ENCODE measurements at regions not wholly inside any gene's neighbourhood (a gene's known extent, or its start where the extent isn't known, plus 50 kb on each side); places are given as distances from the start of the nearest gene placed in this dataset.

GRCh38 chr13:107961849-107962608 lies 253.3 kb downstream of the LIG4 start:
- Mint-ChIP-seq H3K4me1 (peaks cover 21% of the 10 kb centered on the region), H3K36me3 (ENCODE audit: low read depth) (no peaks in the 10 kb centered on the region), H3K4me3 (no peak overlapping the region), H3K27me3 (ENCODE audit: low read depth) (no peaks in the 10 kb centered on the region), H3K9me3 (peaks cover 4% of the 10 kb centered on the region), H3K27ac (no peak overlapping the region)
- TF ChIP-seq CTCF (IDR thresholded peaks at IDR 0.05; ENCODE audit: unreplicated experiment in 3 of 3) = no peak

- no peak overlapping the region for H3K27ac Mint-ChIP-seq
- H3K9me3 Mint-ChIP-seq = no peaks in the 10 kb centered on the region
- no peak overlapping the region for H3K4me3 Mint-ChIP-seq
- H3K36me3 Mint-ChIP-seq (ENCODE audit: low read depth) = no peaks in the 10 kb centered on the region
- no peak for TF ChIP-seq CTCF (IDR thresholded peaks at IDR 0.05; ENCODE audit: unreplicated experiment in 3 of 3)
- no peaks in the 10 kb centered on the region for H3K27me3 Mint-ChIP-seq (ENCODE audit: low read depth)
- H3K4me1 Mint-ChIP-seq = peaks cover 21% of the 10 kb centered on the region
Measured at GRCh38 chr13:107960301-107960700, 255.0 kb downstream of the LIG4 start.

- Mint-ChIP-seq H3K4me3 (no peak overlapping the region), H3K27me3 (ENCODE audit: low read depth) (no peaks in the 10 kb centered on the region), H3K9me3 (no peaks in the 10 kb centered on the region), H3K27ac (no peak overlapping the region), H3K36me3 (ENCODE audit: low read depth) (no peaks in the 10 kb centered on the region), H3K4me1 (peaks cover 9% of the 10 kb centered on the region)
- TF ChIP-seq CTCF (IDR thresholded peaks at IDR 0.05; ENCODE audit: unreplicated experiment in 3 of 3) = no peak
Measured at GRCh38 chr13:107956889-107957288, 258.4 kb downstream of the LIG4 start.

GRCh38 chr13:107942030-107942617 lies 273.2 kb downstream of the LIG4 start:
- Mint-ChIP-seq H3K27ac (no peak overlapping the region), H3K36me3 (ENCODE audit: low read depth) (no peaks in the 10 kb centered on the region), H3K9me3 (peaks cover 5% of the 10 kb centered on the region), H3K4me1 (peaks cover 3% of the 10 kb centered on the region), H3K27me3 (ENCODE audit: low read depth) (peaks cover 3% of the 10 kb centered on the region), H3K4me3 (no peak overlapping the region)
- TF ChIP-seq CTCF (IDR thresholded peaks at IDR 0.05; ENCODE audit: unreplicated experiment in 3 of 3) = no peak

- Mint-ChIP-seq H3K4me1 (no peaks in the 10 kb centered on the region), H3K36me3 (ENCODE audit: low read depth) (no peaks in the 10 kb centered on the region), H3K27ac (no peak overlapping the region), H3K27me3 (ENCODE audit: low read depth) (peaks cover 3% of the 10 kb centered on the region), H3K4me3 (no peak overlapping the region), H3K9me3 (peaks cover 5% of the 10 kb centered on the region)
- no peak for TF ChIP-seq CTCF (IDR thresholded peaks at IDR 0.05; ENCODE audit: unreplicated experiment in 3 of 3)
Measured at GRCh38 chr13:107941345-107942029, 273.8 kb downstream of the LIG4 start.
